ENCODE measurements at regions not wholly inside any gene's neighbourhood (a gene's known extent, or its start where the extent isn't known, plus 50 kb on each side); places are given as distances from the start of the nearest gene placed in this dataset.
A peak's percentile ranks its signal among the peaks of the same experiment; 100 is the strongest.

DNA sequence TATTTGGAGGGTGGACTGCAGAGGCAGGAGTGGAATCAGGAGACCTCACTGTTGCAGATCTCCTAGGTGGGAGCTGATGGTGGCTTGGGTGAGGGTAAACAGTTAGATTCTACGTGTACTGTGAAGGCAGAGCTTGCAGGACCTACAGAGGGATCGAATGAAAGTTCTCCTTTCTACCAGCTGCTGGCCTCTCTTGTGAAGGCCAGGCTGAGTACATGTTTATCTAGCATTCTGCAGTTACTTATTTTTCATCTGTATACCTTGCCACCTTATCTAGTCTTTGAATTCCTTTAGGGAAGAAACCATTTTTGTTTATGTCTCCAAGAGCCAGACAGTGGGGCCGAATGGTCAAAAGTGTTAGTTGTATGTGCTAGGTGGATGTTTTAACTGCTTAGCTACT is 57.6 kb downstream of the PTTG1 start:
- Histone ChIP-seq H4K91ac (ENCODE audit: insufficient read depth, low read depth, low read length) (no peak overlapping the region), H2BK15ac (ENCODE audit: low read depth, low read length) (no peak overlapping the region), H3K4ac (ENCODE audit: low read depth, low read length) (no peak overlapping the region), H3K23ac (ENCODE audit: low read depth, low read length) (no peak overlapping the region), H3K4me2 (ENCODE audit: low read depth, low read length) (no peak overlapping the region), H3K79me1 (ENCODE audit: low read depth in 1 of 2, low read length in 2 of 2) (no peaks in the 10 kb centered on the region), H3K9me1 (ENCODE audit: insufficient read depth, low read length) (no peaks in the 10 kb centered on the region), H3K27ac (ENCODE audit: insufficient read depth, low read length) (no peak overlapping the region), H2BK5ac (ENCODE audit: low read depth, low read length, poor library complexity, severe bottlenecking) (no peak overlapping the region), H3K9ac (ENCODE audit: low read depth, low read length) (no peak overlapping the region), H4K8ac (ENCODE audit: low read depth in 2 of 2, low read length in 2 of 2) (0 out of 4 replicates have a peak overlapping the region, but pooled peaks of 1 of the 2 experiments have one; percentile 15), H3K4me1 (ENCODE audit: control insufficient read depth, insufficient read depth, low read length) (peaks cover 3% of the 10 kb centered on the region; the same call in 1 of the 2 replicates), H3K27me3 (ENCODE audit: control insufficient read depth, insufficient read depth, low read length) (peaks cover 10% of the 10 kb centered on the region), H2BK120ac (ENCODE audit: low read depth, low read length) (no peak overlapping the region; the same call in 1 of the 2 replicates), H2AFZ (replicated peaks; ENCODE audit: low read length, poor library complexity) (peak overlapping the region; percentile 26), H3K36me3 (ENCODE audit: control insufficient read depth, insufficient read depth, low read length) (no peaks in the 10 kb centered on the region), H2AK9ac (replicated peaks; ENCODE audit: low read depth, low read length, poor library complexity) (no peak overlapping the region), H4K5ac (ENCODE audit: low read depth, low read length) (no peak overlapping the region), H2AK5ac (ENCODE audit: low read depth, low read length) (no peak overlapping the region), H3K56ac (ENCODE audit: extremely low read depth, insufficient read depth, low read length) (no peak overlapping the region), H3K4me3 (ENCODE audit: insufficient read depth, low read depth, low read length) (no peak overlapping the region), H3K14ac (replicated peaks; ENCODE audit: low read depth, low read length) (no peak overlapping the region), H2BK20ac (ENCODE audit: low read depth, low read length) (no peak overlapping the region), H3K18ac (ENCODE audit: low read depth, low read length) (peak overlapping the region; percentile 47; the same call in 1 of the 2 replicates), H3K9me3 (ENCODE audit: control insufficient read depth, insufficient read depth, low read length) (no peaks in the 10 kb centered on the region), H4K20me1 (ENCODE audit: insufficient read depth, low read length) (no peaks in the 10 kb centered on the region)
- CTCF ChIA-PET = no interaction called here
- POLR2A ChIA-PET (ENCODE audit: unreplicated experiment) = no interaction called here
- no TSS peak for BruUV-seq (replicated peaks)
- DNase-seq (no peak), ATAC-seq (ENCODE audit: low read depth) (peak; percentile 24; the same call in 1 of the 2 replicates)
- intact Hi-C loops (cut with micrococcal nuclease) (no loop called here), dilution Hi-C loops (cut with HindIII; ENCODE audit: low sequenced_read_pairs, unreplicated experiment) (no loop called here), in situ Hi-C loops (cut with MboI; ENCODE audit: low sequenced_read_pairs) (no loop called here)
- TF ChIP-seq NFE2L2 (IDR thresholded peaks at IDR 0.05; ENCODE audit: low read depth, low read length) = no peak
- TF ChIP-seq SMC3 (IDR thresholded peaks at IDR 0.05; ENCODE audit: low read depth, low read length) = no peak
- TF ChIP-seq CEBPB (IDR thresholded peaks at IDR 0.05; ENCODE audit: low read depth, low read length) = no peak
- no peak for TF ChIP-seq FOS (IDR thresholded peaks at IDR 0.05; ENCODE audit: low read depth, low read length)
- TF ChIP-seq CHD1 (IDR thresholded peaks at IDR 0.05; ENCODE audit: low read depth, low read length) = no peak
- no peak for TF ChIP-seq USF2 (IDR thresholded peaks at IDR 0.05; ENCODE audit: low read depth, low read length)
- WGBS, 2 experiments (ENCODE audit: extremely low coverage in 2 of 2, insufficient read length in 1 of 2) = 83% methylated on average over 1 of the region's 3 CpGs; no CpG with 5 or more reads in 1 of the 2 experiments

Data from IMR-90 (cell line).